Liver (tissue), 8 donors: ENCODE measurements at regions not wholly inside any gene's neighbourhood (a gene's known extent, or its start where the extent isn't known, plus 50 kb on each side); places are given as distances from the start of the nearest gene placed in this dataset.

ENCODE experiments used
- DNase-seq: peaks from one replicate; pipeline ENCODE4 v3.0.0-alpha.2; 2017; ENCODE audit warnings: low spot score
- H3K27ac ChIP-seq, 2 donors: one replicate each; pipeline ENCODE4 v1.7.0; 2013; ENCODE audit warnings: inconsistent platforms in 2 of 2, low read length in 2 of 2, control low read depth in 1 of 2, low read depth in 1 of 2, mild to moderate bottlenecking in 1 of 2
- H3K27me3 ChIP-seq, 4 donors: one replicate each; pipeline versions ENCODE4 v1.6.1 to v1.7.0; 2013; ENCODE audit warnings: low read length in 3 of 4, inconsistent platforms in 1 of 4, mild to moderate bottlenecking in 1 of 4, moderate library complexity in 1 of 4; ENCODE audit not compliant: control insufficient read depth in 4 of 4, insufficient read depth in 4 of 4
- H3K36me3 ChIP-seq, 4 donors: one replicate each; pipeline versions ENCODE4 v1.6.1 to v1.7.0; 2013; ENCODE audit warnings: low read length in 3 of 4, mild to moderate bottlenecking in 3 of 4, low read depth in 1 of 4, moderate library complexity in 1 of 4; ENCODE audit not compliant: control insufficient read depth in 4 of 4, insufficient read depth in 3 of 4
- H3K4me1 ChIP-seq, 4 donors: one replicate each; pipeline versions ENCODE4 v1.6.1 to v1.7.0; 2013; ENCODE audit warnings: low read length in 3 of 4, mild to moderate bottlenecking in 3 of 4, moderate library complexity in 1 of 4; ENCODE audit not compliant: control insufficient read depth in 4 of 4, insufficient read depth in 4 of 4
- H3K4me3 ChIP-seq, 3 donors: one replicate each; pipeline versions ENCODE4 v1.6.1 to v1.7.0; 2013; ENCODE audit warnings: low read length in 3 of 3, control low read depth in 1 of 3, low read depth in 1 of 3, mild to moderate bottlenecking in 1 of 3
- H3K9ac ChIP-seq, 2 donors: one replicate each; pipeline ENCODE4 v1.7.0; 2013; ENCODE audit warnings: low read length in 2 of 2, mild to moderate bottlenecking in 2 of 2, moderate library complexity in 2 of 2, control low read depth in 1 of 2, low read depth in 1 of 2
- H3K9me3 ChIP-seq, 4 donors: one replicate each; pipeline versions ENCODE4 v1.6.1 to v1.7.0; 2013; ENCODE audit warnings: low read length in 3 of 4; ENCODE audit not compliant: control insufficient read depth in 4 of 4
- EGR1 ChIP-seq, 2 donors: IDR thresholded peaks; 2 replicates each; pipeline ENCODE4 v1.6.1; 2016 to 2018; ENCODE audit warnings: antibody characterized with exemption in 2 of 2, low read depth in 2 of 2
- FOXA1 ChIP-seq: IDR thresholded peaks from 2 replicates; pipeline ENCODE4 v1.6.1; 2016; ENCODE audit warnings: antibody characterized with exemption
- FOXA2 ChIP-seq: IDR thresholded peaks from 2 replicates; pipeline ENCODE4 v1.6.1; 2016; ENCODE audit warnings: antibody characterized with exemption
- GABPA ChIP-seq, 2 donors: IDR thresholded peaks in 1 of 2; conservative IDR thresholded peaks in 1 of 2; 2 replicates each; pipeline ENCODE4 v1.6.1; 2016; ENCODE audit warnings: antibody characterized with exemption in 2 of 2, mild to moderate bottlenecking in 1 of 2, moderate library complexity in 1 of 2
- HNF4A ChIP-seq, 2 donors: conservative IDR thresholded peaks; 2 replicates each; pipeline ENCODE4 v1.6.1; 2016; ENCODE audit warnings: antibody characterized with exemption in 2 of 2, mild to moderate bottlenecking in 2 of 2
- HNF4G ChIP-seq: IDR thresholded peaks from 2 replicates; pipeline ENCODE4 v1.6.1; 2016; ENCODE audit warnings: antibody characterized with exemption
- JUND ChIP-seq, 2 donors: IDR thresholded peaks; 2 replicates each; pipeline ENCODE4 v1.6.1; 2016; ENCODE audit warnings: antibody characterized with exemption in 2 of 2
- RAD21 ChIP-seq, 2 donors: IDR thresholded peaks; 2 replicates each; pipeline ENCODE4 v1.6.1; 2016; ENCODE audit warnings: antibody characterized with exemption in 2 of 2, mild to moderate bottlenecking in 2 of 2
- RXRA ChIP-seq, 2 donors: IDR thresholded peaks; 2 replicates each; pipeline ENCODE4 v1.6.1; 2017 to 2018; ENCODE audit warnings: antibody characterized with exemption in 2 of 2, mild to moderate bottlenecking in 1 of 2
- SP1 ChIP-seq: IDR thresholded peaks from 2 replicates; pipeline ENCODE4 v1.6.1; 2018; ENCODE audit warnings: antibody characterized with exemption, mild to moderate bottlenecking
- WGBS: extraction: QIAGEN DNeasy Blood & Tissue Kit; methylation state at CpG from one replicate; pipeline ENCODE4 v1.1.7; 2013; 5-methylcytosine and 5-hydroxymethylcytosine counted together
- TF ChIP-seq, protein P1 (sequence below): IDR thresholded peaks from 2 replicates; pipeline ENCODE4 v1.6.1; 2016; ENCODE audit warnings: antibody characterized with exemption
- TF ChIP-seq, protein P2 (sequence below): IDR thresholded peaks from 2 replicates; pipeline ENCODE4 v1.6.1; 2016; ENCODE audit warnings: antibody characterized with exemption
- TF ChIP-seq, protein P3 (sequence below): fragments of 150-350 bp; IDR thresholded peaks from 2 replicates; pipeline ENCODE4 v1.5.1; 2017; ENCODE audit warnings: improper control_type of control experiment, low read depth, low read length; ENCODE audit not compliant: missing input control
- TF ChIP-seq, protein P4 (sequence below): IDR thresholded peaks from 2 replicates; pipeline ENCODE4 v1.6.1; 2016; ENCODE audit warnings: antibody characterized with exemption, mild to moderate bottlenecking
- TF ChIP-seq, protein P5 (sequence below): IDR thresholded peaks from 2 replicates; pipeline ENCODE4 v1.6.1; 2016; ENCODE audit warnings: antibody characterized with exemption
- donor health status: healthy.
- donor health status: healthy.
- donor health status: healthy.
- donor health status: healthy.
- donor health status: healthy.

DNA sequence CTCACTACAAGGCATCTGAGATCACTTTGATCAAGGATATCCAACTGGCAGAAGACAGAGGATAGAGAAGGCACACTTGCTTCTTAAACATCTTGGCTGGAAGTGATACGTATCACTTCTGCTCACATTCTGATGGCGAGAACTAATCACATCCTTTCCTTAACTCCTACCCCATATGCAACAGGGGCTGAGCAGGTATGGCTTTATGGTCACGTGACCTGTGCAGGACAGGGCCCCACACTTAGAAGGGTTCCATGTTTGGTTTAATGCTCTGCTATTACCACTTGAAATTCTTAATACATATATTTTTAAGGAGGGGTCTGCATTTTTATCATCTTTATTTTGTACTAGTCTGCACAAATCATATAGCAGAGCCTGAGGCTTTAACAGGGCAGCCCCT lies 177.3 kb downstream of the SLC15A5 start:
- peaks cover 0 to 10% (median 5%) of the 10 kb centered on the region in 4 donors for H3K9me3 ChIP-seq
- H3K4me1 ChIP-seq = no peaks in the 10 kb centered on the region
- no peak overlapping the region for H3K4me3 ChIP-seq
- TF ChIP-seq FOXA1 (no peak), JUND (IDR thresholded peaks at IDR 0.05) (no peak), RAD21 (IDR thresholded peaks at IDR 0.05) (no peak), HNF4G (no peak), GABPA (IDR thresholded peaks at IDR 0.05 in 1 of 2, conservative IDR thresholded peaks at IDR 0.05 in 1 of 2) (no peak), SP1 (no peak)
- TF ChIP-seq, protein P1, sequence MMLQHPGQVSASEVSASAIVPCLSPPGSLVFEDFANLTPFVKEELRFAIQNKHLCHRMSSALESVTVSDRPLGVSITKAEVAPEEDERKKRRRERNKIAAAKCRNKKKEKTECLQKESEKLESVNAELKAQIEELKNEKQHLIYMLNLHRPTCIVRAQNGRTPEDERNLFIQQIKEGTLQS = no peak
- TF ChIP-seq, protein P2, sequence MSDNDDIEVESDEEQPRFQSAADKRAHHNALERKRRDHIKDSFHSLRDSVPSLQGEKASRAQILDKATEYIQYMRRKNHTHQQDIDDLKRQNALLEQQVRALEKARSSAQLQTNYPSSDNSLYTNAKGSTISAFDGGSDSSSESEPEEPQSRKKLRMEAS = no peak
- TF ChIP-seq, protein P3, sequence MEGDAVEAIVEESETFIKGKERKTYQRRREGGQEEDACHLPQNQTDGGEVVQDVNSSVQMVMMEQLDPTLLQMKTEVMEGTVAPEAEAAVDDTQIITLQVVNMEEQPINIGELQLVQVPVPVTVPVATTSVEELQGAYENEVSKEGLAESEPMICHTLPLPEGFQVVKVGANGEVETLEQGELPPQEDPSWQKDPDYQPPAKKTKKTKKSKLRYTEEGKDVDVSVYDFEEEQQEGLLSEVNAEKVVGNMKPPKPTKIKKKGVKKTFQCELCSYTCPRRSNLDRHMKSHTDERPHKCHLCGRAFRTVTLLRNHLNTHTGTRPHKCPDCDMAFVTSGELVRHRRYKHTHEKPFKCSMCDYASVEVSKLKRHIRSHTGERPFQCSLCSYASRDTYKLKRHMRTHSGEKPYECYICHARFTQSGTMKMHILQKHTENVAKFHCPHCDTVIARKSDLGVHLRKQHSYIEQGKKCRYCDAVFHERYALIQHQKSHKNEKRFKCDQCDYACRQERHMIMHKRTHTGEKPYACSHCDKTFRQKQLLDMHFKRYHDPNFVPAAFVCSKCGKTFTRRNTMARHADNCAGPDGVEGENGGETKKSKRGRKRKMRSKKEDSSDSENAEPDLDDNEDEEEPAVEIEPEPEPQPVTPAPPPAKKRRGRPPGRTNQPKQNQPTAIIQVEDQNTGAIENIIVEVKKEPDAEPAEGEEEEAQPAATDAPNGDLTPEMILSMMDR = no peak
- no peak for DNase-seq
- no peaks in the 10 kb centered on the region for H3K27me3 ChIP-seq
- no peak overlapping the region for H3K9ac ChIP-seq
- 87% methylated on average over 3 of the region's 3 CpGs for WGBS
- H3K36me3 ChIP-seq = no peaks in the 10 kb centered on the region
- H3K27ac ChIP-seq = no peak overlapping the region

DNA sequence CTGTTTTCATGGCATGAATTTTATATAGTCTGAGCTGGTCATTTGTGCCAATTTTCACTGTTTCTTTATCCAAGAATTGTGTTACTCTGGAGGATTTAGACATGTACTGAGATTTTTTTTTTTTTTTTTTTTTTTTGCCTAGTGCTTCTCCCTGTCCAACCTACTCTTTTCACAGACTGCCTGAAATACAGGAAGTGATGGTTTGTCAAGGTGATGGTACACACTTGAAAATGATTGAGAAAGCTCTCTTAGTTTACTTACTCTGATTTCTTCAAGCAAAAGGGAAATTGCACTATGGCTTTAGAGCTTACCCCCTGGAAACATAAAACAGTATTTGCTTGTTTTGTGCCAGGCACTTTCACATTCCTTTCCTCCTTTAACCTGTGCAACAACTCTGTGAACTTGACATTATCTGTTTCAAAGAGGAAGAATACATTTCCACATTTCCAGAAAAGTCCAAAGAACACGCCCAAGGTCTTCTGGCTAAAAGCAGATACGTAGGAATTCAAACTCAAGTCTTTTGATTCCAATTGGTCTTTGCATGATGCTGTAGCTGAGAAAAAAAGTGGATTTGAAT lies 181.1 kb downstream of the SLC15A5 start:
- H3K36me3 ChIP-seq = no peaks in the 10 kb centered on the region
- H3K4me3 ChIP-seq = no peak overlapping the region
- H3K27ac ChIP-seq = no peak overlapping the region
- H3K9me3 ChIP-seq = no peaks in the 10 kb centered on the region
- TF ChIP-seq, protein P4, sequence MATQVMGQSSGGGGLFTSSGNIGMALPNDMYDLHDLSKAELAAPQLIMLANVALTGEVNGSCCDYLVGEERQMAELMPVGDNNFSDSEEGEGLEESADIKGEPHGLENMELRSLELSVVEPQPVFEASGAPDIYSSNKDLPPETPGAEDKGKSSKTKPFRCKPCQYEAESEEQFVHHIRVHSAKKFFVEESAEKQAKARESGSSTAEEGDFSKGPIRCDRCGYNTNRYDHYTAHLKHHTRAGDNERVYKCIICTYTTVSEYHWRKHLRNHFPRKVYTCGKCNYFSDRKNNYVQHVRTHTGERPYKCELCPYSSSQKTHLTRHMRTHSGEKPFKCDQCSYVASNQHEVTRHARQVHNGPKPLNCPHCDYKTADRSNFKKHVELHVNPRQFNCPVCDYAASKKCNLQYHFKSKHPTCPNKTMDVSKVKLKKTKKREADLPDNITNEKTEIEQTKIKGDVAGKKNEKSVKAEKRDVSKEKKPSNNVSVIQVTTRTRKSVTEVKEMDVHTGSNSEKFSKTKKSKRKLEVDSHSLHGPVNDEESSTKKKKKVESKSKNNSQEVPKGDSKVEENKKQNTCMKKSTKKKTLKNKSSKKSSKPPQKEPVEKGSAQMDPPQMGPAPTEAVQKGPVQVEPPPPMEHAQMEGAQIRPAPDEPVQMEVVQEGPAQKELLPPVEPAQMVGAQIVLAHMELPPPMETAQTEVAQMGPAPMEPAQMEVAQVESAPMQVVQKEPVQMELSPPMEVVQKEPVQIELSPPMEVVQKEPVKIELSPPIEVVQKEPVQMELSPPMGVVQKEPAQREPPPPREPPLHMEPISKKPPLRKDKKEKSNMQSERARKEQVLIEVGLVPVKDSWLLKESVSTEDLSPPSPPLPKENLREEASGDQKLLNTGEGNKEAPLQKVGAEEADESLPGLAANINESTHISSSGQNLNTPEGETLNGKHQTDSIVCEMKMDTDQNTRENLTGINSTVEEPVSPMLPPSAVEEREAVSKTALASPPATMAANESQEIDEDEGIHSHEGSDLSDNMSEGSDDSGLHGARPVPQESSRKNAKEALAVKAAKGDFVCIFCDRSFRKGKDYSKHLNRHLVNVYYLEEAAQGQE = no peak
- DNase-seq = no peak
- H3K4me1 ChIP-seq = no peaks in the 10 kb centered on the region
- WGBS = 79% methylated on average over 2 of the region's 2 CpGs
- no peak overlapping the region for H3K9ac ChIP-seq
- no peaks in the 10 kb centered on the region for H3K27me3 ChIP-seq

DNA sequence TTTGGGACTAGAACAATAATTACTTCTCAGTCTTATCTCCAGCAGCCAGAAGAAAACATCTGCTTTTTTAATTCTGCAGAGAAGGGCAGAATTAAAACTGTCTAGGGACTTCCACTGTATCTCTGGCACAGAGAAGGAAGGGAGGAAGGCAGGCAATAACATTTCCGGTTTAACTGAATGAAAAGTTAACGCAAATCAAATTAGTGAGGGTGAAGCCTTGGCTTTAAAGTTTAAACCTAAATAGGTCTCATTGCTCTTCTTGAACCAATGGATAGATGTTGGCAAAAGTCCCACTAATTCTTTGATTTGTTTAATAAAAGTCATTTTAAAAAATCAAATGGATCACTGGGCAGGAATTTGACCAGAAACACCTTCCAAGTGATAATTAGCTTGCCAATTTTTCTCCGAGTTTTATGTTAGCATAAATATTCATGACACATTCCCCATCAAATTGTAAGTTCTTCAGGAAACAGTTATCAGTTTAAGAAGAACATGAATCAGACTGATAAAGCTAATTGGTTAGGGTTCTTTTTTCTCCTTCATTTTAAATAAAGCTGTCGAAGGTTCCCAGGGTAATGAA lies 181.9 kb downstream of the SLC15A5 start:
- Histone ChIP-seq H3K27me3 (no peaks in the 10 kb centered on the region), H3K27ac (no peak overlapping the region), H3K9ac (no peak overlapping the region), H3K9me3 (no peaks in the 10 kb centered on the region), H3K4me1 (no peaks in the 10 kb centered on the region), H3K4me3 (no peak overlapping the region), H3K36me3 (no peaks in the 10 kb centered on the region)
- WGBS = 70% methylated on average over 4 of the region's 4 CpGs
- DNase-seq = no peak
- TF ChIP-seq SP1 = no peak
- TF ChIP-seq EGR1 (IDR thresholded peaks at IDR 0.05; ENCODE audit: low read depth in 2 of 2) = no peak
- TF ChIP-seq, protein P1 = no peak
- TF ChIP-seq HNF4G = no peak
- TF ChIP-seq, protein P5, sequence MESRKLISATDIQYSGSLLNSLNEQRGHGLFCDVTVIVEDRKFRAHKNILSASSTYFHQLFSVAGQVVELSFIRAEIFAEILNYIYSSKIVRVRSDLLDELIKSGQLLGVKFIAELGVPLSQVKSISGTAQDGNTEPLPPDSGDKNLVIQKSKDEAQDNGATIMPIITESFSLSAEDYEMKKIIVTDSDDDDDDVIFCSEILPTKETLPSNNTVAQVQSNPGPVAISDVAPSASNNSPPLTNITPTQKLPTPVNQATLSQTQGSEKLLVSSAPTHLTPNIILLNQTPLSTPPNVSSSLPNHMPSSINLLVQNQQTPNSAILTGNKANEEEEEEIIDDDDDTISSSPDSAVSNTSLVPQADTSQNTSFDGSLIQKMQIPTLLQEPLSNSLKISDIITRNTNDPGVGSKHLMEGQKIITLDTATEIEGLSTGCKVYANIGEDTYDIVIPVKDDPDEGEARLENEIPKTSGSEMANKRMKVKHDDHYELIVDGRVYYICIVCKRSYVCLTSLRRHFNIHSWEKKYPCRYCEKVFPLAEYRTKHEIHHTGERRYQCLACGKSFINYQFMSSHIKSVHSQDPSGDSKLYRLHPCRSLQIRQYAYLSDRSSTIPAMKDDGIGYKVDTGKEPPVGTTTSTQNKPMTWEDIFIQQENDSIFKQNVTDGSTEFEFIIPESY = no peak
- TF ChIP-seq, protein P2 = no peak
- TF ChIP-seq RXRA (IDR thresholded peaks at IDR 0.05) = no peak
- TF ChIP-seq RAD21 (IDR thresholded peaks at IDR 0.05) = no peak
- no peak for TF ChIP-seq FOXA2
- TF ChIP-seq, protein P3 = no peak
- TF ChIP-seq HNF4A (conservative IDR thresholded peaks at IDR 0.05) = no peak
